ENCODE measurements at regions not wholly inside any gene's neighbourhood (a gene's known extent, or its start where the extent isn't known, plus 50 kb on each side); places are given as distances from the start of the nearest gene placed in this dataset.

DNA sequence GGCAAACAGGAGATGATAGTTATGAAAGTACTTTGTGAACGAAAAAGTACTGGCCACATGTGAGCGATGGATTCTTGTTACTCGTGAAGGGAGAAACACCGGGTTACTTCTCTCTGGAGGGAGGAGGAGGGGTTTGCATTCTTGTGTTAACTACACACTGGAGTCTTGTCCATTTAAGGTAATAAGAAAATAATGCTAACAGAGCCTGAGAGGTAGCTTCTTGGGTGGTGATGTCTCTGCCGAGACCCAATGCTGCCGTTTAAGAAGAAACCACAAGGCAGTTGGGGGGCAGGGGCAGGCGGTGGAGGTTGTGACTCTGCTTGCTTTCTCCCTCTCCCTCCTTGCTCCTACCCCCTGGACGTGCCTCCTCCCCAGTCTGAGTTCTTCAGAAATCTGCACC lies 100.9 kb upstream of the ROPN1 start:
- DNase-seq (ENCODE audit: low read depth): no peak

DNA sequence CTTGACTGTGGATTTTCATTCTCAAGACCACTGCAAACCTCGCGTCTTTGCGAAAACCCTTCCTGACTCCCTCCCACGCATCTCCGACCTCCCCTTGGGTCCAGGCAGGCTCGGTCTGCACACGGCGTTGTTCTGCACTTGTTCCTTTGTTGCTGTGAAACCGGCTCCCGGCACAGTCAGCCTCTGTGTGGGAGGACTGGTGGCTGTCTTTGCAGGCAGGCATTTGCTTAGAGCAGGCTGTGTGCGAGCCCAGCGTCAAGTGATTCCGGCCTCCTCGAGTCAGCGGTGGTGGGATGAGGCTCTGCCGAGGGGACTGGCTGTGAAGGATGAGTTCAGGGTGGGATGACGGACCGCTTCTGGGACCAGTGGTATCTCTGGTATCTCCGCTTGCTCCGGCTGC lies 102.6 kb upstream of the ROPN1 start:
- DNase-seq (ENCODE audit: low read depth): no peak

DNA sequence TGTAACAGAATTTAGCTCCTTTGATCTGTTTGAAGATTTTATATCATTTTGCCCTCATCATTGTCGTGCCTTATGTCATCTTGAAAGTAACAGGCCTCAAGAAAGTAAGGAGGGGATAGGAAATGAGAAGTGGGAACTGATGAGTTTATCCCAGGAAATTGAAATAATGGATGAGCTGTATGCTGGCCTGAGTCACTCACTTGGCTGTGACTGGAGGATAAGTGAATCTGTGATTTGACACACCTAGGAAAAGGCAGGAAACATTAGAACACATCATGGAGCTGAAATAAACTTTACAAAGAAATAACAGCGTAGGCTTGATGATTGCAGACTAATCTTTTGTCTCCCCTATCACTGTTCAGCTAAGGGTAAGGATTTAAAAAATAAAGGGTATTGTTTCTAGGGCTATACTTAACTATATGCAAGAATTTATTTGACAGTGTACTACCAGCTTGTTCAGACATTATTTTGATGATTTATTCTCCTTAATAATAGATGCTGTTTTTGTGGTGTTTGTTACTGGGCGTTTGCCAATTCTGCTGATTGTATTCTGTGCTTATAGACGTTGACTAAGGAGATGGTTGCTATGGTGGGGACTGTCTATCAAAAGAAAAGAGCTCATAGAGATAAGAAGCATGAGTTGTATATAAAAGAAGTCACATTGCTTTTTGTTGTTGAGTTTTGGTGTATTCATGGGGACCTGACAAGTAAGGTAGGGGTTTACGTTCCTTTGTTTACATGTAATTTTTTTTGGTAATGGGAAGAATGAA lies 105.6 kb upstream of the ROPN1 start:
- DNase-seq (ENCODE audit: low read depth): no peak

DNA sequence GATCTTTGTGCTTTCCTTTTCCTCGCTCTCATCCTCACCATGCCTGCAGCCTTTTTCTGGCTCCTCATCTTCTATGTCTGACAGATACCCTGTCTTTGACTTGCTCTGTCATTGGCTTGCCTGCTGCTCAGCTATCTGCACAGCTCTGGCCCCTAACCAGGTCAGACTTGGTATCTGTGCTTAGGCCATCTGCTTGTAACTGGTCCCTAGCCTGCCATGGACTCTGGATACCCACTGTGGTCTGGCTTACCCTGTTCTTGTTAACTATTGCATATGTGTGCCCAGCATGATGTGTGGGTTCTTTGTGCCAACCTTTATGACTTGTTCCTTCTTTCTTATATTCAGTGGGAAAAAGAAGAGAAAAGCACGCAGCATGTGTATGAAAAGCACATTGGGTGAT lies 109.7 kb upstream of the ROPN1 start:
- DNase-seq (ENCODE audit: low read depth): no peak

DNA sequence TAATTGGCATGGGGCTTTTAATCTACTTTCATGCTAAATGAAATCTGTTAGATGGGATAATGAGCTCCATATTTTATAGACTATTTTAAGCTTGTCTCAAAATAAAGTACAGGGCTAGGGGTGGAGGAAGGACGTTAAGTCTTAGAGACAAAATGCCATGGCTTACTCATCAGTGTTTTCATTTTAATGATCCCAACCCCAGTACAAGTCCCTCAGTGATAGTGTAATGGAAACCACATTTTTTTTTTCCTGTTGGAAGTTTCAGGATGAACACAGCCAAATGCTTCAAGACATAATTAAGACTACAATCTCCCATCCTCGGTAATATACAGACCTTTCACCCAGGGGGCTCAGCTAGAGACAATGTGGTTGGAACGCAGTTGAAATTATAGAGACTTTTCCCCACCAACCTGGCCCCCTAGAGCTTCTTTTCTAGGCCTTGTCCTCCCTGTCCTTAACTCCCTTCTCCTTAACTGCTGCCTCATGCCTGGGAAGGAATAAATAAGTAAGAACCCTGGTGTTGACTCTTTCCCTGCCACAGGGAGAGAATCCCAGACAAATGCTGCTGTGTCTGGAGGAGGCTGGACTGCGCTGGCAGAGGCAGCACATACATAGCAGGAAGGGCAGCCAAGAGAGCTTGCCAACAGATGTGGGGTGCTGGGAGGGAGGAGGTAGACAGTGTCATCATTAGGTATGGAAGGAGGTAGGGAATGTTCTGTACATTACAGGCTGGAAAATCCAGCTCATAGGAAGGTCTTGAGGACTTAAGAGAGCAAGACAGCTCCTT lies 115.4 kb upstream of the ROPN1 start:
- DNase-seq (ENCODE audit: low read depth): no peak

DNA sequence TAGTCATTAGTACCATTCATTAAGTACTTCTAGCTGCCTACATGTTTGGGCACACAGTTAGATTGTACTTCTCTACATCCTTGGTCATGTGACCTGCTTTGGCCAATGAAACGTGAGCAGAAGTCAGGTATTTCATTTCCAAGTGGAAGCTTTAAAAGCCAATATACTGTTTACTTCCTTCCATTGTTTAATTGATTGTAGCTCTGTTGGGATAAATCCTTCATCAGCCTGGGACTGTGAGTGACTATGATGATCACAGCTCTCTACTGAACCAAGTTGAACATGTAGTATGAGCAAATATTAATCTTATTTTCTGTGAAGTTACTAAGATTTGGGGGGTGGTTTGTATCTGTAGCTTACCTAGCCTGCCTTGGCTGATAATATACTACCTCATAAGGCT lies 116.5 kb upstream of the ROPN1 start:
- no peak for DNase-seq (ENCODE audit: low read depth)

DNA sequence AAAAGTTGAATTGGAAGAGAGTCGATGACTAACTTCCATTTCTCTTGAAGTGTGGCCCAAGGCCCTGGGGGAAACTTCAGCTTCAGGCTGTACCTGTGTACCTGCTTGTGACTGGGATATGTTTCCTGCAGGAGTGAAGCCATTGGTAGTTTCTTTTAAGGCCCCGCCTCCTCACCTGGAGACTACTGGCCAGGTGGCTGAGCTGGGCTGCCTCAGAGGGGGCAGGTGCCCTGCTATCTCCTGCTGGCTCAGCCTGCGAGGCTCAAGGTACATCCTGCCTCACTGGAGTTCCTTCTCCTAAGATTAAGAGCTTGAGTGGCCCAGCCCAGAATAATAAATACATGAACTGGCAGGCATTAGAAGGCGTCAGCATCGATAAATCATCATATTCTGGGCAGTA lies 121.6 kb upstream of the ROPN1 start:
- no peak for DNase-seq (ENCODE audit: low read depth)

DNA sequence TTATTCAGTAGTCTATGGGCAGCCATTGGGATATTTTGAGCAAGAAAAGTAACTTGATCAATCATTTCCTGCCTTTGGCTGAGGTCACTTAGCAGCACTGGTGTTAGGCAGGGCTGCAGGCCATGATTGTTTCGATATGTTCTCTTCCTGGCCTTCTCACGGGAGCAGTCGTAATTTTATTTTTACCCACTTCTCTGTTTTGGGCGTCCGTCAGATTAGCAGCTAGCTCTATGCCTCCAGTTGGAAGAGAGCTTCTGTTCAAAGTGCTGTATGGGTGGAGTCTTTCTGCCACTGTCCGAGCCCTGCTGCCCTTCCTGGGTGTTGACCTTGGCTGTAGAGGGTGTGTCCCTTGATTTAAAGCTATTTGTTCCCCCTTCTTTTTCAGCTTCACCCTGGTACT lies 123.4 kb upstream of the ROPN1 start:
- DNase-seq (ENCODE audit: low read depth): no peak

DNA sequence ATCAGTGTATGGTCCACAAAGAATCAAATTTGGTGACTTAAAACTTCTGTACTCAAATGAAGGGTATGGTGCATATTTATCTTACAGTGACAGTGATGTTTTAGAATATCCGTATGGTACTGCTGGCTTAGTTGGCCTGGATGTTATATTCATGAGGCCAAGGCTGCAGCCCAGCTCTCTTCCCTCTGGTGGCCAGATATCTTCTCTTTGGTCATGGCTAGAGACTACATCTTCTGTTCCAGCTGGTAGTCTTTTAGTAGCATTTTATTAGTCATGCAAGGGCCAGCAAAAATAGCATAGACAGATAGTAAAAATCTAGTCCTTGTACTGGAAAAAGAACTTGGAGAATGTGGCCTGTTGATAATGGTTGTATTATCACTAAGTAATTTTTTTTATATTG lies 124.0 kb upstream of the ROPN1 start:
- DNase-seq (ENCODE audit: low read depth): no peak

DNA sequence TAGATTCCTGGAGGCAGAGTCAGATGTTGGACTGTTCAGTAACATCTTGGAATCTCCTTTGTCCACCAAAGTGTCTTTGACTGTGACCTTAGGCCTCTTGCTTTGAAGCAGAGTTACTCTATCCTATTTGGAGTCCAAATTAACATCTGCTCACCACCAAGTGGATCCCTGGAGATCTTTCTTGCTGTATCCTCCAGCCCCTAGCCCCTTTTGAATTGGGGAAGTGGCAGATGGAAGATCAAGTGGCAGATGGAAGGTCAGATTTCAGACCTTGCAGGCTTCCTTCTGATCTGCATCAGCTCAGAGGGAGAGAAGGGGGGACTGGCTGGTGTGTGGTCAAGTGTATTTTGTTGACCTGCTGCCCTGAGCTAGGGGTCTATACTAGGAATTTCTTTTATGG lies 125.0 kb upstream of the ROPN1 start:
- no peak for DNase-seq (ENCODE audit: low read depth)

DNA sequence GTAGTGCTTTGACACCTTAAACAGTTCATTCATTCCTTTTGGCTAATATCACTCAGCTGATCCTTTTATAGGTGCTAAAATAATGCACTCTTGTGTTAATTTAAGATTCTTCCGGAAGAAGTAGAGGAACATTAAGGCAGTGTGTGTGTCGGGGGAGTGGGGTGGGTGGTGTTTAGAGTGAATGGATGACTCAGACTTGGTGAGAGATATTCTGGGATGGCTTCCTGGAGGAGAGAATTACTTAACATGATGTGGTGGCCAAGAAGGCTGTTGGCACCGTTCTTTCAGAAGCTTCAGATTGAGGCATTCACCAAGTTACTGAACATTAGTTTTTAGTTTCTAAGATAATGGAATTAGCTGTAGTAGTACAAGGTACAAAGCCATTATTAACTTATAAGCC lies 125.6 kb upstream of the ROPN1 start:
- DNase-seq (ENCODE audit: low read depth): no peak

DNA sequence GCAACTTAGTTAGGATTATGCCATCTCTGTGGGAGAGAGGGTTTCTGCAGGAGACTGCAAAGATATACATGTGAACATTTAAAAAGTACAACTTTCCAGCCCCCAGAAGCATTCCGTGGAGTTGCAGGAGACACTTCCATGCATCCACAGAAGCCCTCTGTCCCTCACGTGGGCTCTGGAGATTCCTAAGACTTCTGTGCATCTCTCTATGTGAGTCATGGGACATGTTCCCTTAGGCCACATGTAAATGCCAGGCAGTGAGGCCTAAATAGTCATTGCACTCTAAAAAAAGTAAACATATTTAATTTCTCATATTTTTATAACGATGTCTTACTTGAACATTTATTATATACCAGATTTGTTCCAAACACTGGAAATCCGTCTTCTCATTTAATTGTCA lies 126.5 kb upstream of the ROPN1 start:
- DNase-seq (ENCODE audit: low read depth): no peak

DNA sequence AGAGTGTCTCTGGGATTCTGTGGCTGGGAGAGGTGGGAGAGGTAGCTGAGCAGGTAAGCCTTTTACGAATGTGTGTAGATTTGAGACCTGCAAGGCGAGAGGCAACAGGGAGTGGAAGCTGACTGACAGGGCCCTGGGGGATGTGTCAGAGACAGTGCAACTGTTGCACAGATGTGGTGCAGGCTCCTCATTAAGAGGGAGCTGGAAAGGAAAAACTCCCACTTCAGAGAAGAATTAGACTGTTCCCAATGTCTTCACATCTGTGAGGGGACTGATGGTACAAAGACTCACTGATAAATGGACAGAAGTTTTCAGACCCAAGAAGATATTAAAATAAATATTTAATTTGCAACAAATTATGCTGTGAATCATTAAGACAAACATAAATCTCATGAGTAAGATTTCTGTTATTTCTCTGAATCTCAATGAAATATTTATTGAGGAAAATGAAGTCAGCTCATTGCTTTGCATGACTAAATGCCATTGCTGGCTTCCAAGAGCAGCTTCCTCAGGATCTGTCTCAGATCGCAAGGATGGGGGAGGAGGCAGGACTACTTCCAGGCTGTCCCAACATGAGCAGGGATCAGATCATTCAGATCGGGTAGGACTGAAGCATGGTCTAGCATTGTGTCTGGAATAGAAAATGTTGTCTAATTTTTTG lies 127.3 kb upstream of the ROPN1 start:
- DNase-seq (ENCODE audit: low read depth): peak; percentile 80

DNA sequence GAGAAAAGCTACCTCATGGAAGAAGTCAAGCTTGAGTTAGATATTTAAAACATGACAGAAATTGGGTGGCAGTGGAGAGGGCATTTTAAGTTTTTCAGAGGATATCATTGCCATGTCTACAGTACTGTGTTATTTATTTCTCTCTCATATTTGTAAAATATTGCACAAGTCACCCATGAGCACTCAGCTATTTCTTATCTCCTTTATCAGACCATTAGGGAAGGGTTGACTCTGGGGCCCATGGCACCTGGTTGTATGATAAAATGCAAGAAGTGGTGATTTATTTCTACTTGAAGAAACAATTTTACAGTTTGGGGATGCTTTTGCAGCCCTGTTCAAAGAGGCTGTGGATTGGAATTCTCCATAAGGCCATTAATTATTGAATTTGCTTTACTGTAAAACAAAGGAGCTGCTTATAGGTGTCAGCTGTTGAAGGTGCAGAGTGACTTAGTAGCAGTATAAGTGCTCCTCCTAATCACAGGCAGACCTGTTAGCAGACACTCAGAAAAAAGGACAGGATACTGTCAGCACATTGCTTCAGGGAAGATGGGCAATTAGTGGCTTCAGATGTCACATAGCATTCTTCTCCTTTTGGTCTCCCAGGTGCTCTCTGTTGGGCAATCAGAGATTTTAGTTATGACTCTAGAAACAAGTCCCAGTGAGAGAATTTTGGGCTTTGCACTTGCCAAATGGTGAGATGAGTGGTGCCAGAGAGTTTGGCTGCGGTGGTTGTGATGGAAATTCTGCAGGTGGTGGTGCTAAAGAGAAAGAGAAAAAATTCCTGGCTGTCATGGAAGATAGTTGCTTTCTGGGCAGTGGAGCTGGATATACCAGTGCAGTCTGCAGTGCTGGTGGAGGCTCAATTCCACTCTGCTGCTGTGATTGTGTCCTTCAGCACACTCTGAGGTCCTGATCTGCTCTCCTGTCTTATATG lies 129.7 kb upstream of the ROPN1 start:
- DNase-seq (ENCODE audit: low read depth): no peak

DNA sequence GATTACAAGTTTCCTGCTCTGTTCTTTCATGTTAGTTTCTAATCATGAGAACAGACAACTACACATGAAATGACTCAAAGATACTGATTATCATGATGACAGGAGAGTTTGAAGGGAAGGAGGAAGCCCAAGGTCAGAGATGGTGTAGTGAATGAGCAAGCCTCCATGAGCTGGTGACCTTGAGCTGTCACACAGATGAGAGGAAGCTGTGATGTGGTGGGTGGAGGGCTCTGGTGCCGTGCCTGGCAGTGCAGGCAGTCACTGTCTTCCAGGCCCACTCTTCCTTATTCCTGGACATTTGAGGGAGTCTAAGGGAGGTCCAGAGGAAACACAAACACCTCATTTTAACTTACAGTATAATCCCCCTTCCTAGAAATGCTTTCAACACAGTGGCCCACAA lies 133.4 kb upstream of the ROPN1 start:
- no peak for DNase-seq (ENCODE audit: low read depth)

DNA sequence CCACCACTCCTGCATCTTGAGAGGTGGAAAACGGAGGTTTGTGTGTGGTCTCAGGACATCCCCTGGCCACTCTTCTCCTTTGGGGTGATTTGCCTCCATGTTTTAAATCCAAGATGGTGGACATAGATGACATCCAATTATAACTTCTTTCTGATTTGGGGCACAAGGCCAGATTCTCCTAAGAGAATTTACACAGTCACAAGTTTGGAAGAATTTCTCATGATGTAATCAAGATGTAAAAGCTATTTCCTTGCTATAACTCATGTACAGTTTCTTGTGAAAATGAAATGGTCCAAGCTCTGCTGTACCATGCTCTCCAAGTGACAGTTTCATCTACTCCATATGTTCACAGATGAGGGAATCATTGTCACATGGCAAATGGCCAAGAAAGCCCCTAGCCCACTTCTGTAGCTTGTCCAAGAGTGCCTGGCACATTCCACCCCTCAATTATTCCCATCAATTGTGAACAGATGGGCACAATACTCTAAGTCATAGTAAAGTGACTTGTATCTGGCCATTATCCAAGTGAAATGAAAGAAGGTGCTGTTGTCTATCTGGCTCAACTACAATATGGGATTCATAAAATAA lies 134.6 kb upstream of the ROPN1 start:
- no peak for DNase-seq (ENCODE audit: low read depth)

DNA sequence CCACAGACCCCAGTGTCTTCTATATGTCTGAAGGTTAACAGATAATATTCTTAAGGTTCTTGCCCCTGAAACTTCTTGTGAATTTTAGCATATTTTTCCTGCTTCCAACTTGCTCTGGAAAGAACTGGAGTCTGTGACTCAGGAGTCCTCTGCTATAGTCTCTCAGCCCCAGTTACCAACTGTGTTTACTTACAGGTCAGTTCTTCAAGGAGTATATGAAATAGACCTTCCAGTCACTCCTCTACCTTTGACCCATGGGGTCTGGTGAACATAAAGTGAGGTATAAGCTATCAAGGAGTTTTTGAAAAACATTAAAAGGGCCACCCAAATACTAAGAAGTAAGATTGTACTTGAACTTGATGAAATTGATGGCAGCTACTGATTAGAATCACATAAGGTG lies 139.2 kb upstream of the ROPN1 start:
- no peak for DNase-seq (ENCODE audit: low read depth)

DNA sequence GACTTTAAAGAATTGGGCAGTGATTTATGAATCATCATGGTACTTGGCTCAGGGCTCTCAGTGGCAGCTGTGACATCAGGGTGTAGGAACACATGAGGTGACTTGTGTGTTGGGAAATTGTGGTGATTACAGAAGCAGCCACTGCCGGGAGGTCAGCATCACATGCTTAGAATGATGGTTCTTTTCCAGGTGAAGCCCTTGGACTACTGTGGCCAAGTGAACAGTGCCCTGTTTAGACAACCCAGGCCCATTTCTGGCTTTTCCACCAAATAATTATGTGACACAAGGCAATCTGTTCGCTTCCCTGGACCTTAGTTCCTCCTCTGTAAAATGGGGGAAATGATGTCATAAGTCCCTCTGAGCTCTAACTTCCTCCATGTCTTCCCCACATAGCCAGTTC lies 139.7 kb upstream of the ROPN1 start:
- DNase-seq (ENCODE audit: low read depth): no peak

DNA sequence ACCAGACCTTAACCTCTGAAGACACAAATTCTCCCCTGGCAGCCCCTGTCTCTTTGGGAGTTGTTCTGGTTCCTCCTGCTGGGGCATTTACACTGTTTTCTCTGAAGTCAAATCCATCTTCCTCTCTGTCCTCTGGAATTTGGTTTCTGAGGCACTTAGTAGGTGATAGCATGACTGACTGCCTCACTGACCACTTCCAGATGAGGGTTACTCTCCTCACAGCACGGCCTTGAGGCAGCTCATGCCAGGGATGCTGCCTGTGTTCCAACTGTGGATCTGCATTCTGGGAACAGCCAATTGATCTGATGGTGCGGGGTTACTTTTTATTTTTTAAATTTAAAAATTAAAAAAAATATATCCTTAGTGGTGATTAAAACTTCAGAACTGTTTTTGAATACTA lies 140.9 kb upstream of the ROPN1 start:
- DNase-seq (ENCODE audit: low read depth): no peak

DNA sequence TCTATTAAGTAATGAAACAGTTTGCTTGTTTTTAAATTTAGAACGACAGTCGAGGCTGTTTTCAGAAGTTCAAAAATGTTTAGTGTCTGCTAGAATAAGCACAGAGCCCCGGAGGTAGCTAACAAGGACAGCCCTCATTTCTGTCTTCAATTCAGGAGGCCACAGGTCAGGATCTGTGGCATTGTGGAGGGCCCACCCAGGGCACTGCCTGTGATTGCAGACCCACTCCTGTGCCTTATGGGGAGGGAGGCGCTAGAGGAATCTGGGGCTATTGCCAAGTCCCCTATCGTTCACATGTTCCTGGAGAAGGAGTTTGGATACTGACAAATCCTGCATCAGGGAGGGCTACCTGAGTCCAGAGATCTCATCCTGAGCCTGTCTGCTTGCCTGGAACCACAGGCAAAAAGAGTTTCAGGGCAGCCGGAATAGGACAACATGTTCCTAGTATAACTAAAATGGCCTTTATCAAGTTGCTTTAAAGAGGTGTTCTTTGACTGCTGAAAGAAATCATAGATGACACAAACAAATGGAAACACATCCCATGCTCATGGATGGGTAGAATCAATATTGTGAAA lies 141.5 kb upstream of the ROPN1 start:
- no peak for DNase-seq (ENCODE audit: low read depth)

DNA sequence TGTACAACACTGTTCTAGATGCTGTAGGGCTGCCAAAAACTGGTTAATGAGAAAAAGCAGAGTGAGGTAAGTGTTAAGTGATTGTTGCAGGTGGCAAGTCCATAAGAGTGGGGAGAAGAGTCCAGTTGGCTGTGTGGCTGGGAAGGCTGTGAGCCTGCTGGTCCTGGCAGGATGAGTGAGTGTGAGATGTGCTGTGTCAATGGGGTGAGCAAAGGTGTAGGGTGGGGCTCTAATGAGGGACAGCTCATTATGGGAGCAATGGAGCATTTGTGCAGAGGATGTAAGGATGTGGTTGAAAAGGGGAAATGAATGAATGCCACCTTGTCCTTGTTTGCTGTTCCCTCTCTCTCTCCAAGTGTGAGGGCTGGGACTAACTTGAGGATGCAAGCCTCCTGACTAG lies 145.3 kb upstream of the ROPN1 start:
- no peak for DNase-seq (ENCODE audit: low read depth)
